IMR-90 (cell line): ENCODE measurements at regions not wholly inside any gene's neighbourhood (a gene's known extent, or its start where the extent isn't known, plus 50 kb on each side); places are given as distances from the start of the nearest gene placed in this dataset.

Experiments used
- ATAC-seq: fragments of 200-7000 bp; cut with Tn5 transposase; 2 replicates; pipeline ENCODE4 v1.9.1; 2020; ENCODE audit warnings: low read depth, mild to moderate bottlenecking, moderate library complexity
- BruUV-seq: library from RNA; stranded (reverse); fragments of 400-500 nt; replicated peaks from 2 replicates; lab custom pipeline; 2021; lab: Mats Ljungman, UMichigan
- CTCF ChIA-PET: fragments of 300-600 bp; formaldehyde crosslinking; extraction: SDS; loops from one replicate; lab custom pipeline; 2021; ENCODE audit warnings: antibody characterized with exemption; lab: Yijun Ruan, JAX
- POLR2A ChIA-PET: fragments of 300-600 bp; sonication (Branson Sonifier 250); formaldehyde crosslinking; loops from one replicate; lab custom pipeline; 2022; ENCODE audit warnings: antibody characterized with exemption; ENCODE audit not compliant: unreplicated experiment; lab: Charles Lee
- DNase-seq: peaks from one replicate; pipeline ENCODE4 v3.0.0; 2013
- H2AFZ ChIP-seq: replicated peaks from 2 replicates; pipeline ENCODE3; 2013; ENCODE audit warnings: low read length, mild to moderate bottlenecking; ENCODE audit not compliant: poor library complexity
- H2AK5ac ChIP-seq: 2 replicates; pipeline ENCODE4 v1.6.1; 2013; ENCODE audit warnings: low read depth, low read length, inconsistent platforms
- H2AK9ac ChIP-seq: replicated peaks from 2 replicates; pipeline ENCODE3; 2013; ENCODE audit warnings: mild to moderate bottlenecking, low read depth, low read length, moderate library complexity; ENCODE audit not compliant: poor library complexity
- H2BK120ac ChIP-seq: 2 replicates; pipeline ENCODE4 v1.6.1; 2013; ENCODE audit warnings: low read depth, low read length, inconsistent platforms
- H2BK15ac ChIP-seq: 3 replicates; pipeline ENCODE4 v1.6.1; 2013; ENCODE audit warnings: low read depth, low read length, inconsistent platforms
- H2BK20ac ChIP-seq: 2 replicates; pipeline ENCODE4 v1.6.1; 2013; ENCODE audit warnings: low read depth, mild to moderate bottlenecking, inconsistent platforms, low read length, moderate library complexity
- H2BK5ac ChIP-seq: 2 replicates; pipeline ENCODE4 v1.6.1; 2013; ENCODE audit warnings: mild to moderate bottlenecking, low read depth, low read length, inconsistent platforms; ENCODE audit not compliant: poor library complexity, severe bottlenecking
- H3K14ac ChIP-seq: replicated peaks from 2 replicates; pipeline ENCODE4 v1.6.1; 2013; ENCODE audit warnings: low read depth, low read length, inconsistent platforms
- H3K18ac ChIP-seq: 2 replicates; pipeline ENCODE4 v1.6.1; 2013; ENCODE audit warnings: low read depth, low read length, control low read depth
- H3K23ac ChIP-seq: 2 replicates; pipeline ENCODE4 v1.6.1; 2013; ENCODE audit warnings: low read depth, low read length, inconsistent platforms
- H3K27ac ChIP-seq: 2 replicates; pipeline ENCODE4 v1.5.1; 2013; ENCODE audit warnings: mild to moderate bottlenecking, control low read depth, low read length; ENCODE audit not compliant: insufficient read depth
- H3K27me3 ChIP-seq: 2 replicates; pipeline ENCODE4 v1.6.1; 2013; ENCODE audit warnings: low read length; ENCODE audit not compliant: control insufficient read depth, insufficient read depth
- H3K36me3 ChIP-seq: 2 replicates; pipeline ENCODE4 v1.6.1; 2013; ENCODE audit warnings: low read length, mixed read lengths; ENCODE audit not compliant: control insufficient read depth, insufficient read depth
- H3K4ac ChIP-seq: 2 replicates; pipeline ENCODE4 v1.6.1; 2013; ENCODE audit warnings: low read depth, low read length, inconsistent platforms
- H3K4me1 ChIP-seq: 2 replicates; pipeline ENCODE4 v1.6.1; 2013; ENCODE audit warnings: low read length, mixed read lengths; ENCODE audit not compliant: control insufficient read depth, insufficient read depth
- H3K4me2 ChIP-seq: 2 replicates; pipeline ENCODE4 v1.6.1; 2013; ENCODE audit warnings: low read depth, mild to moderate bottlenecking, control low read depth, low read length, moderate library complexity
- H3K4me3 ChIP-seq: 2 replicates; pipeline ENCODE4 v1.5.1; 2013; ENCODE audit warnings: low read depth, mild to moderate bottlenecking, control low read depth, low read length, moderate library complexity; ENCODE audit not compliant: insufficient read depth
- H3K56ac ChIP-seq: 2 replicates; pipeline ENCODE4 v1.6.1; 2013; ENCODE audit warnings: low read length, inconsistent platforms; ENCODE audit not compliant: insufficient read depth; ENCODE audit errors: extremely low read depth
- H3K79me1 ChIP-seq, 2 experiments: 2 replicates each; pipeline ENCODE4 v1.6.1; 2013; ENCODE audit warnings: low read length in 2 of 2, inconsistent platforms in 1 of 2, low read depth in 1 of 2
- H3K9ac ChIP-seq: 2 replicates; pipeline ENCODE4 v1.6.1; 2013; ENCODE audit warnings: low read depth, low read length, control low read depth
- H3K9me1 ChIP-seq: 2 replicates; pipeline ENCODE4 v1.6.1; 2013; ENCODE audit warnings: low read length, inconsistent platforms; ENCODE audit not compliant: insufficient read depth
- H3K9me3 ChIP-seq: 2 replicates; pipeline ENCODE4 v1.6.1; 2013; ENCODE audit warnings: low read length; ENCODE audit not compliant: control insufficient read depth, insufficient read depth
- H4K20me1 ChIP-seq: 2 replicates; pipeline ENCODE4 v1.6.1; 2013; ENCODE audit warnings: low read length, inconsistent platforms; ENCODE audit not compliant: insufficient read depth
- H4K5ac ChIP-seq: 2 replicates; pipeline ENCODE4 v1.6.1; 2013; ENCODE audit warnings: mild to moderate bottlenecking, low read depth, low read length, control low read depth
- H4K8ac ChIP-seq, 2 experiments: 2 replicates each; pipeline ENCODE4 v1.6.1; 2013; ENCODE audit warnings: low read depth in 2 of 2, low read length in 2 of 2, control low read depth in 1 of 2, inconsistent platforms in 1 of 2
- H4K91ac ChIP-seq: 2 replicates; pipeline ENCODE4 v1.6.1; 2013; ENCODE audit warnings: low read depth, low read length, inconsistent platforms; ENCODE audit not compliant: insufficient read depth
- CEBPB ChIP-seq: IDR thresholded peaks from 2 replicates; pipeline ENCODE4 v1.6.1; 2012; ENCODE audit warnings: low read depth, low read length, improper control_type of control experiment
- CHD1 ChIP-seq: IDR thresholded peaks from 2 replicates; pipeline ENCODE4 v1.6.1; 2012; ENCODE audit warnings: low read depth, low read length, improper control_type of control experiment
- NFE2L2 ChIP-seq: fragments of 150-350 bp; IDR thresholded peaks from 2 replicates; pipeline ENCODE4 v1.6.1; 2016; ENCODE audit warnings: low read depth, mild to moderate bottlenecking, low read length
- RAD21 ChIP-seq: IDR thresholded peaks from 2 replicates; pipeline ENCODE4 v1.6.1; 2012; ENCODE audit warnings: low read length, improper control_type of control experiment
- RFX5 ChIP-seq: IDR thresholded peaks from 2 replicates; pipeline ENCODE4 v1.8.0; 2012; ENCODE audit warnings: low read depth, mild to moderate bottlenecking, low read length, moderate library complexity
- USF2 ChIP-seq: fragments of 150-350 bp; IDR thresholded peaks from 2 replicates; pipeline ENCODE4 v1.6.1; 2017; ENCODE audit warnings: mild to moderate bottlenecking, antibody characterized with exemption, low read length, low read depth
- WGBS, 2 experiments: methylation state at CpG; one replicate each; pipeline versions ENCODE4 v1.1.5 to v1.1.7; 2013; ENCODE audit warnings: missing lambda C conversion rate in 2 of 2; ENCODE audit not compliant: insufficient read length in 1 of 2; ENCODE audit errors: extremely low coverage in 2 of 2; 5-methylcytosine and 5-hydroxymethylcytosine counted together
- dilution Hi-C: fragments of 300-500 bp; cut with HindIII; formaldehyde crosslinking; loops from one replicate; pipeline ENCODE4 v1.14.3; 2018; ENCODE audit warnings: low sequenced_read_pairs; ENCODE audit not compliant: unreplicated experiment
- in situ Hi-C: fragments of 300-500 bp; cut with MboI; formaldehyde crosslinking; loops from 3 replicates; pipeline ENCODE4 v1.14.3; 2019; ENCODE audit warnings: low sequenced_read_pairs, inconsistent platforms, mixed read lengths
- intact Hi-C: fragments of 100-400 bp; cut with micrococcal nuclease; formaldehyde crosslinking; loops from 2 replicates; pipeline ENCODE4 v1.10.0; 2022
- TF ChIP-seq, protein P1 (sequence below): fragments of 150-350 bp; IDR thresholded peaks from 2 replicates; pipeline ENCODE4 v1.6.1; 2016; ENCODE audit warnings: low read depth, mild to moderate bottlenecking, low read length, moderate library complexity, borderline replicate concordance

- Histone ChIP-seq H3K9ac (no peak overlapping the region), H3K4me3 (no peak overlapping the region), H3K14ac (peak overlapping the region; percentile 75), H2BK5ac (no peak overlapping the region), H2AK5ac (peak overlapping the region; percentile 81; the same call in 1 of the 2 replicates), H2BK120ac (no peak overlapping the region), H3K27ac (peak overlapping the region; percentile 51; the same call in 1 of the 2 replicates), H4K91ac (peak overlapping the region; percentile 58; the same call in 1 of the 2 replicates), H4K5ac (no peak overlapping the region), H3K36me3 (peaks cover 14% of the 10 kb centered on the region), H2AFZ (no peak overlapping the region), H3K27me3 (no peaks in the 10 kb centered on the region), H2AK9ac (no peak overlapping the region), H3K56ac (no peak overlapping the region), H3K4ac (peak overlapping the region; percentile 66), H2BK15ac (no peak overlapping the region; the same call in 2 of the 3 replicates), H4K8ac (peak overlapping the region in 1 of 2 experiments; percentile 28; a peak in 2 of 4 replicates), H3K9me1 (peaks cover 32% of the 10 kb centered on the region), H2BK20ac (0 out of 2 replicates have a peak overlapping the region, but pooled peaks have one; percentile 49), H4K20me1 (peaks cover 43% of the 10 kb centered on the region; the same call in 1 of the 2 replicates), H3K18ac (peak overlapping the region; percentile 62; the same call in 1 of the 2 replicates), H3K23ac (peak overlapping the region; percentile 53; the same call in 1 of the 2 replicates), H3K4me2 (0 out of 2 replicates have a peak overlapping the region, but pooled peaks have one; percentile 3), H3K9me3 (no peaks in the 10 kb centered on the region), H3K4me1 (peaks cover 9% of the 10 kb centered on the region), H3K79me1 (peaks cover 7 to 59% of the 10 kb centered on the region in 2 experiments)
- intact Hi-C loops, result no loop called here
- dilution Hi-C loops, result no loop called here
- TF ChIP-seq USF2 (no peak), CEBPB (no peak), NFE2L2 (no peak), CHD1 (no peak), RAD21 (no peak), RFX5 (no peak)
- TF ChIP-seq, protein P1, sequence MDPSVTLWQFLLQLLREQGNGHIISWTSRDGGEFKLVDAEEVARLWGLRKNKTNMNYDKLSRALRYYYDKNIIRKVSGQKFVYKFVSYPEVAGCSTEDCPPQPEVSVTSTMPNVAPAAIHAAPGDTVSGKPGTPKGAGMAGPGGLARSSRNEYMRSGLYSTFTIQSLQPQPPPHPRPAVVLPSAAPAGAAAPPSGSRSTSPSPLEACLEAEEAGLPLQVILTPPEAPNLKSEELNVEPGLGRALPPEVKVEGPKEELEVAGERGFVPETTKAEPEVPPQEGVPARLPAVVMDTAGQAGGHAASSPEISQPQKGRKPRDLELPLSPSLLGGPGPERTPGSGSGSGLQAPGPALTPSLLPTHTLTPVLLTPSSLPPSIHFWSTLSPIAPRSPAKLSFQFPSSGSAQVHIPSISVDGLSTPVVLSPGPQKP, result no peak
- BruUV-seq, result no TSS peak
- ChIA-PET POLR2A (no interaction called here), CTCF (interaction anchor here (0.6 to 1.9 kb wide), 4 partner anchors 15 to 100 kb away, joined by 3 to 10 read pairs (median 5); no protein-coding TSS in a partner anchor)
- 100% methylated on average over 1 of the region's 2 CpGs; no CpG with 5 or more reads in 1 of the 2 experiments for WGBS, 2 experiments
- no peak for DNase-seq
- in situ Hi-C loops, result no loop called here
- no peak for ATAC-seq
Measured at GRCh38 chr7:130937016-130937415, 203.0 kb upstream of the KLF14 start.
